Mesenteric fat pad (tissue), 1 donor: ENCODE measurements at regions not wholly inside any gene's neighbourhood (a gene's known extent, or its start where the extent isn't known, plus 50 kb on each side); places are given as distances from the start of the nearest gene placed in this dataset.
"Not testable (repeated sequence)": the region's sequence is repeated elsewhere in the genome, so short reads cannot be mapped to it uniquely, and the experiment has no call there.

Experiments
- DNase-seq: peaks from one replicate; pipeline ENCODE4 v3.0.0-alpha.2; 2020; ENCODE audit warnings: low spot score
- donor health status: DM: yes; HTN: yes; CAD: no.

DNA sequence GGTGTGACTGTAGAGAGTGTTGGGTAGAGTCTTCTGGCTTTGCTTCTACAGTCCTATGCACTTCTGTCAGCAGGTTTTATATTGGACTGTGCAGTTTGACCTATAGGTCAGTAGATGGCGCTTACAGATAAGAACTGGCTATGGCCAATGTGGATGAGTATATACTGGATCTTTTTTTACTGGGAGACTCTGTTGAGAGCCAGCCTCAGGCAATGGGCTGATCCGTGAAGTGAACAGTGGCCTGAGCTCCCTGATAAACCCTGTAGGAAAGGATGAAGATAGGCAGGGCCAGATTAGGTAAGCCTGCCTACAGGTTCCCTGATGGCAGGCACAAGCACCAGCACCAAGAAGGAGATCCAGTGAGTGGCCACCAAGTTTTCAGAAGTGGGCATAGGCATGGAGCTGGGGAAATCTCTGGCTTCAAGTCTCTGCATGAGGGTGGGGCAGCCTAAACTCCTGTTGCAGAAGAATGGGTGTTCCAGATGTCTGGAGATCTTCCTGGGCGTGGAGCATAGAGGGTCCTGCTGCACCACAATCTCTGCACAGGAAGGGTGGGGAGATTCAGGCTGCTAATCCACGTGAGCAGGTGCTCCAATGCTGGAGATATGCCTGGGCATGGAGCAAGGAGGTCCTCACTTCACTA lies 326.0 kb upstream of the SGO1 start:
- DNase-seq = peak; percentile 39

DNA sequence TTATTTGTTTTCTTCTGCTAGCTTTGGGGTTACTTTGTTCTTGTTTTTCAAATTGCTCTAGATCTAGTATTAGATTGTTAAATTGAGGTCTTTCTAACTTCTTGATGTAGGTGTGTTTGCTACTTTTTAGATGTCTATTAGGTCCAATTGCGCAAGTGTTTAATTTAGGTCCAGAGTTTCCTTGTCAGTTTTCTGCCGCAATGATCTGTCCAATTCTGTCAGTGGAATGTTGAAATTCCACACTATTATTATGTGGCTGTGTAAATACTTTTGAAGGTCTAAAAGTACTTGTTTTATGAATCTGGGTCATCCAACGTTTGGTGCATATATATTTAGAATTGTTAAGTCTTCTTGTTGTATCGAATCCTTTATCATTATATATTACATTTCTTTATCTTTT lies 324.4 kb upstream of the SGO1 start:
- DNase-seq = no peak

DNA sequence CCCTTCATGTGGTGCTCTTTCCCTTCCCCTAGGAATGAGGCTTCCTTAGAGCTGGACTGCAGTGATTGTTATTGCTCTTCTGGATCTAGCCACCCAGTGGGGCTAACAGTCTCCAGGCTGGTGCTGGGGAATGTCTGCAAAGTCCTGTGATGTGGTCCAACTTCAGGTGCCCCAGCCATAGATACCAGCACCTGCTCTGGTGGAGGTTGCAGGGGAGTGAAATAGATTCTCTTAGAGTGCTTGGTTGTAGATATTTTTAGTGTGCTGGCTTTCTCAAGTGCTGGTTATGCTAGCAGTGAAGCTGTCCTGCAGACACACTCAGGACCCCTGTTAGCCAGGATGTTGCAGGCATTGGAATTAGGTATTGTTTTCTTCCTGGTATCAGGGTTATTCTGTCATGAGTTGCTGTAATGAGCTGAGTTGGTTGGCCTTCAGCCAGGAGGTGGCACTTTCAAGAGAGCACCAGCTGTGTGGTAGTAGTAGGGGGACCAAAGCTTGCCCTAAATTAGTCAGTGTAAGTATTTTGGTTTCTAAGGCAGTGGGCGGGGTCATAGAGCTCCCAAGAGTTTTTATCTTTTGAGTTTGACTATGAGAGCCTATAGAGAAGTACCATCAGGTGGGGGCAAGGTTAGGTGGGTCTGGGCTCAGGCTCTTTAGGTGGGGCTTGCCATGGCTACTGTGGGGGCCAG lies 317.5 kb upstream of the SGO1 start:
- peak; percentile 55 for DNase-seq

- DNase-seq = no peak
Observed at GRCh38 chr3:20490996-20491395, 305.0 kb upstream of the SGO1 start.

DNA sequence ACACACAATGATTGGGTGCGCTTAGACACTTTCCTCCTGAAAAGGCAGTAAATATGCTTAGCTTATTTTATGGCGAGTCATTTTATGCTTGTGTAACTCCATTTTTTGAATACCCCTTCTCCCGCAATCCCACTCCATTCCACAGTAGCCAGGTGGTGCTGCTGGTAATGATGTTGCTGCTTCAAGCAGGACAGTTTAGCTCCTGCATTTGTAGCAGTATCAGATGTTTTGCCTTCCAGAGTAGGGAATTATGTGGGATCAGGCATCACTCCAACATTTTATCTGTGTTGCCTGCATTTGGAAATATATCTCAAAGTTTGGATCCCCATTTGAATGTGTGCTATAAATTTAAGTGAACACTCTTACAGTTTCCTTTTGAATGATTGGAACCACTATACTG lies 302.1 kb upstream of the SGO1 start:
- DNase-seq = no peak

DNA sequence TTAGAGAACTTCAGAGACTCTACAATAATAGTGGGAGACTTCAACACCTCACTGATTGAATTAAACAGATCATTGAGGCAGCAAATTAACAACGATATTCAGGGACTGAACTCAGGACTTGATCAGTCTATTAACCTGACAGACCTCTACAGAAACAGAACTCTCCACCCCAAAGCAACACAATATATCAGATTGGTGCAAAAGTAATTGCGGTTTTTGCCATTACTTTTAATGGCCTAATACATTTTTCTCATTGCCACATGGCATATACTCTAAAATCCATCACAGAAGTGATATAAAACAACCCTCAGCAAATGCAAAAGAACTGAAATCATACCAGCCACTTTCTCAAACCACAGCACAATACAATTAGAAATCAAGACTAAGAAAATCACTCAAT lies 298.1 kb upstream of the SGO1 start:
- DNase-seq = no peak

GRCh38 chr3:20482350-20482749 lies 296.3 kb upstream of the SGO1 start:
- no peak for DNase-seq

DNA sequence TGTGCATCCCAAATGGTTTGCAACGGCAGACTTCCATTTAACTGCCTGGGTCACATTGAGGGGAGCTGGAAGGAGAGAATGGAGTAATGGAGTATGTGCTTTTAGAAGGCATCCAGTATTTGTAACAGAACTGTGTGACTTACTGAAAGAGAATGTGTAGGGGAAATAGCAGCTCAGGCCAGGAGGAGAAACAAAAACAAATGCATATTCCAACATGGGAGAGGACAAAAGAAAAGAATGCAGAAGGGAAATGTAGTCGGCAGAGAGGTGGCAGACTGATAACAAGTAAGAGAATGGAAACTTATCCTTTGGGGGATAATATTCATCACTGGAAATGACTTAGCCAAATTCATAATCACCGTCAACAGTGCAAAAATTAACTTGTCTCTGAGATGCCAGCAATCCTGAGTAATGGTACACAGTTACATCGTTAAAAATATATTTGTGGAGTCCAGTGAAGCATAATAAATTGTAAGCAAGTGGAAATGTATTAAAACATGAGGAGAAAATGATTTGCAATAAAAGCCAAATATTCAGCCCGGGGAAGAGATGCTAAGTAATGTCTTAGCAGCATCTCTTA lies 294.9 kb upstream of the SGO1 start:
- DNase-seq = no peak

- DNase-seq = no peak
Observed at GRCh38 chr3:20478436-20478835, 292.4 kb upstream of the SGO1 start.

DNA sequence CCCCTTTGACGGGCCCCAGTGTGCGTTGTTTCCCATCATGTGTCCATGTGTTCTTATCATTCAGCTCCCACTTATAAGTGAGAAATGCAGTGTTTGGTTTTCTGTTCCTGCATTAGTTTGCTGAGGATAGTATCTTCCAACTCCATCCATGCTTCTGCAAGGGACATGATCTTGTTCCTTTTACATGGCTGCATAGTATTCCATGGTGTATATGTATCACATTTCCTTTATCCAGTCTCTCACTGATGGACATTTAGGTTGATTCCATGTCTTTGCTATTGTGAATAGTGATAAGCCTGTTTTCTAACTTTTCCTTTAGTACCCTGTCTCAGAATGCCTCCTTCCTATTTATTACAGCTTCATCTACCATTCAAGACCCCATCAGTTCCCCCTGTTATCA lies 278.2 kb upstream of the SGO1 start:
- DNase-seq = not testable (repeated sequence)

DNA sequence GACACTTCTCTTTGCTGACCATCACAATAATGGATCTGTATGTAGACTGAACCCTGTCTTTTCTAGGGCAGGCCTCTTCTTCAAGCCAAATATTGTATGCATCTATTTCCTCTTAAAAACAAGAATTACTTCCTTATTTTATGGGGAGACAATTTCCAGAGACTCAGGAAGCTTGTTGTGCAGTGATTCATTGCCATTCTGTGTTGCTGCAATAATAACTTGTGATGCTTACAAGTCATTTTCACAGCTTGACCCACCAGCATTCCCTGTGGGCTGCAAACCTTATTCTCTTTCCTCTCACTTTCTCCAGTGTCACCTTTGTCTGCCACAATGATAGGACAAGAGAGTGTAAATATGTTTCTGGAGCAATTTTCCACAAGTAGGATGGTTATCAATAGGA lies 276.7 kb upstream of the SGO1 start:
- DNase-seq = no peak

DNA sequence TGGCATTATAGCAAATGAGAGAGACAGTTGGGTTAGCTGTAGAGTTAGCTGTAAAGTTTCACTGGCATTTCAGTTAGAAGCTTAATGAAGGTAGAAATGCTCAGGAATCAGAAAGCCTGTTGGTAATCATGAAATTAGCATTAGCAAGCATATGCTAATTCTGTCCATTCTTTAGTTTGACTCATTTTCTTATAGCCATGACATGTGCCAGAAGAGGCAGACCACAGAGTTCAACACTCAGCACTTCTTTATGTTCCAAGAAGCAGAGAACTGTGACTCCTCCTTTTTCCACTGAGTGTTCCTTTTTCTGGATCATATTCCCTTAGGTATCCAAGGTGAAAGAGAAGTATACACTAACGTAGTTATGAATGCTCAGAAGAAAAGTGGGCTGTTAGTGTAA lies 276.2 kb upstream of the SGO1 start:
- DNase-seq = no peak

DNA sequence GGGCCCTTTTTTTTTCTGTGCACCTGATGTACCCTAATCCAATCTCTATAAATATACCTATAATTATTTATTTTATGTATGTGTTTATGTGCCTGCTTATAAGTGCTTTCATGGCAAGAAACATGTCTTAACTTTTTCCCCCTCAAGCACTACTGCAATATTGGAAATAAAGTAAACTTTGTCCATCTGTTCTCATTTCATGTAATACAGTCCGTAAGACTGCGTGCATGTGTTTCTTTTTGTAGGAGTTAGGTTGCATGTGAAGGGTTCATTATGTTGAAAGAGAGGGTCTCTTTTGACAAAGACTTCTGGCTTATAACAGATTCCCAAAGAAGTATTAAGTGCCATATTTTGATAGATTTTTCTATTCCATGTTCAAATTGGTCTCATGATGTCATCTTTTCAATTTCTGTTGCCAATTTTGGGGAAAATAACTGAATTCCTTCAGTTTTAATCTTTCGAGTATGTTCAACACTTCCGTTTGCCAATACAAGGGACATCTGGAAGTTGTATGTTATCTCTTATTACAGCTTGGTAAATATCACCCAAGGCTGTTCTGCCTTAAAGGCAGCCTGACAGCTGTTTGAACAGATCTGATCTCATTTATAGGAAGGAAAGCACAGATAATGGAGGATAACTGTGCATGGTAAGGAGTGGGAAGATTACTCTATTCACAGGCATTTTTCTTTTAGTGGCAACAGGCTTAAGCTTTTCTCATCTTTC lies 273.1 kb upstream of the SGO1 start:
- DNase-seq = no peak

DNA sequence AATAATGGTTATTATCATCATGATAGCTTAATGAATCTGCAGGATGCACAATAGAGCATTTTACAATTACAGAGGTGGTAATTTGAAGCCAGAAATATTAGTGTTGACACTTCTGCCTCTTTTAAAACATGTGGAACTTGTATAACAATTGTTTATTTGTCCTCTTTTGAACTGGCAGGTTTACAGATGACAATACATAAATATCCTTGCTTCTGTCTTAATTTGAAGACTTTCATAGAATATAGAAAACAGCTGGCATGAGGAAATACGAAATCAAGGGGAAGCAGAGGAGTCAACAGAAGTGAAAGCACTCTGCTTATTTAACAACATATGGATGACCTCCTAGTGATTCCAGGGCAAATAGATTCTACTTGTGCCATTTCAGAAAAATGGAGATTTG lies 270.5 kb upstream of the SGO1 start:
- DNase-seq = no peak

DNA sequence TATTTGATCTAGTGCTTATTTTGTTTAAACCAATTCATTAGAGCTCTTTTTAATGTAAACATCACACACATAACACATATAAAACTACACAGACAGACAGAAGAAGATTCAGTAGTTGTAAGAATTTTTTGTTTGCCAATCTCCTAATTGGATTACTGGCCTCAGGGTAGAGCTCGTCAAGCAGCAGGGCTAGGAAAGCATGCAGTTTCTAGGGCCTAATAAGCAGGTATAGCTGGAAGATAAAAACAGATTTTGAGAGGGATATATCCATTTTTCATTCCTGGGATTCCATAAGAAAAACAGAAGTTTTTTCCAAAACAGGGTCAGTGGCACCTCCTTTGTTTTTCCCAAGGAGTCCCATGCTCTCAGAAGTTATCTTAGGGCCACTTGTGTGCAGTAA lies 265.2 kb upstream of the SGO1 start:
- DNase-seq = no peak

DNA sequence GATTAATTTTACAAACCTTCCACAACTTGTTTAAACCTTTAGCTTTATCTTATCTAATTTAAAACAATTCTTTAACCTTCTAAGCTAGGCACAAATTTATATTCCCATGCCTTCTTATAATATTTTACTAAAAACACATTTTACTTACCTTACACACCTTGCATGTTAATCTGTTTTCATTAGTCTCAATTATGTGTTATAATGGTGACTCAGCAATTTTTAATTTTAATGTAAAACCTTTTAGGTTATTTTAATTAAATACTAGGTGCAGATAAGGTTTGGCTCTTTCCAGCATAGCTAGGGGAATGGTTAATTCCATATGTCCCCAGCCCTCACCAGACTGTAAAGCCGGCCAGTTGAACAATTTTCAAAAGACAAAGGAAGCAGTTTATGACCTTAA lies 264.6 kb upstream of the SGO1 start:
- no peak for DNase-seq

DNA sequence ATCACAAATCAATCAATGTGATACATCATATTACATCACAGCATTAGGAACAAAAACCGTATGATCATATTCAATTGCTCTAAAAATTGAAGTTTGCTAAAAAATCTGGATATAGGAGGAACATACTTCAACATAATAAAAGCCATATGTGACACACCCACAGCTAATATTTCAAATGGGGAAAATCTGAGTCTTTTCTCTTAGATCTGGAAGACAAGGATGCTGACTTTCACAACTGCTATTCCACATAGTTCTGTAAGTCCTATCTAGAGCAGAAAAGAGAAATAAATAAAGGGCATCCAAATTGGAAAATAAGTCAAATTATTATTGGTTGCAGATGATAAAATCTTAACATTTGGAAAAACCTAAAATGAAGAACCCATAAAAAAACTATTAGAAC lies 256.8 kb upstream of the SGO1 start:
- DNase-seq = no peak

DNA sequence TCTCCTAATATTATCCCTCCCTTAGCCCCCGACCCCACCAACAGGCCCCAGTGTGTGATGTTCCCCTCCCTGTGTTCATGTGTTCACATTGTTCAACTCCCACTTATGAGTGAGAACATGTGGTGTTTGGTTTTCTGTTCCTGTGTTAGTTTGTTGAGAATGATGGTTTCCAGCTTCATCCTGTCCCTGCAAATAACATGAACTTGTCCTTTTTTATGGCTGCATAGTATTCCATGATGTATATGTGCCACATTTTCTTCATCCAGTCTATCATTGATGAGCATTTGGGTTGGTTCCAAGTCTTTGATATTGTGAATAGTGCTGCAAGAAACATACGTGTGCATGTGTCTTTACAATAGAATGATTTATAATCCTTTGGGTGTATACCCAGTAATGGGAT lies 241.3 kb upstream of the SGO1 start:
- not testable (repeated sequence) for DNase-seq

- no peak for DNase-seq
Observed at GRCh38 chr3:20425138-20425537, 239.1 kb upstream of the SGO1 start.

DNA sequence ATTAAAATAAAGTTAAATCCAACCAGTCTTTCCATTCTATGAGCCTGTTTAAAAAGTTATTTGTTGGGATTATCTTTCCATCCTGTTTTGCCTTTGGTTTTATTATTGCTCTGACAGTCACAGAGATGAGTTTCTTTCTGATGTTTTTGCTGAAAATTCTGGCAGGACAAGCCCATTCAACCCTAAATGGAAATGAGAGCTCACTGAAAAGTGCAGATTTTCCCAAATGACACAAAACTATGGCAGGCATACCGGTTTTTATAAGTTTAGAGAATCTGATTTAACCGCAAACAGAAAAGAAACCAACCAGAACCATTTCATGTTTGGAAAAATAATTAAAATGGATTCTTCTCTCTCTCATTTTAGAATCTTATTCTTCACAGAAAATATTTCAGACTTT lies 238.1 kb upstream of the SGO1 start:
- DNase-seq = no peak

DNA sequence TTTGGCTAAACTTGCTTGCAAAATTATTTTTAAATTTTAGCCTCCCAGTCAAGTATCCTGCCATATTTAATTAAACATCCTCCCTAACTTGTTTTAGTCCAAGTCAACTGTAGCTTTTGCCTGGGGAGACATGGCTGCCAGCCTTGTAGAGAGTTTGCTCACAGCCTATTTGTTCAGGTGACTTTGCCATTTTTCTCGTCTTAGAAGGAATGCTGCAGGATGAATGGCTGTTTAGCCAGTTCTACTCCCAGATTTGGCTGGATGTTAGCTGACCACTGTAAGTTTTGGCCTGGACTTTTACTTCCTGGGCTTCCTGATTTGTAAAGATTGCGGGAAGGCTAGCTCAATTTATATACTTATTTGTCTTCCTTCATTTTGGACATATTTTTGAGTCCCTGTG lies 236.4 kb upstream of the SGO1 start:
- DNase-seq = no peak

GRCh38 chr3:20417388-20418108 lies 231.5 kb upstream of the SGO1 start:
- no peak for DNase-seq
